ENCODE measurements at regions not wholly inside any gene's neighbourhood (a gene's known extent, or its start where the extent isn't known, plus 50 kb on each side); places are given as distances from the start of the nearest gene placed in this dataset.

GRCh38 chr2:194822097-194822496 is 834.9 kb upstream of the SLC39A10 start:
- Histone ChIP-seq H3K79me1 (ENCODE audit: low read depth, low read length) (no peaks in the 10 kb centered on the region), H3K9ac (replicated peaks in 1 of 4; ENCODE audit: extremely low read depth in 1 of 4, low read depth in 3 of 4, low read length in 3 of 4) (peak overlapping the region in 1 of 4 experiments; percentile 34; a peak in 1 of 7 replicates), H3K4me3 (ENCODE audit: extremely low read depth in 1 of 4, insufficient read depth in 2 of 4, low read depth in 3 of 4, low read length in 4 of 4) (no peak overlapping the region), H2AFZ (ENCODE audit: low read length) (0 out of 2 replicates have a peak overlapping the region, but pooled peaks have one; percentile 0), H3K18ac (ENCODE audit: extremely low read depth, low read length) (no peak overlapping the region), H3K56ac (replicated peaks; ENCODE audit: insufficient read length, low read depth, low read length) (no peak overlapping the region), H2BK120ac (replicated peaks; ENCODE audit: low read depth, low read length) (no peak overlapping the region), H4K91ac (replicated peaks; ENCODE audit: insufficient read length, low read length) (no peak overlapping the region), H3K36me3 (ENCODE audit: control insufficient read depth in 2 of 4, insufficient read depth in 4 of 4, low read length in 3 of 4) (no peaks in the 10 kb centered on the region), H3K14ac (ENCODE audit: insufficient read length) (no peak overlapping the region), H3K9me3 (ENCODE audit: insufficient read depth in 2 of 2, low read depth in 1 of 2, low read length in 1 of 2) (no peaks in the 10 kb centered on the region), H3K4me2 (ENCODE audit: insufficient read depth in 1 of 2, low read depth in 2 of 2, low read length in 2 of 2) (no peak overlapping the region), H3K23me2 (ENCODE audit: low read depth, low read length) (no peaks in the 10 kb centered on the region), H3K4me1 (replicated peaks in 1 of 4; ENCODE audit: control insufficient read depth in 3 of 4, insufficient read depth in 4 of 4, low read length in 3 of 4) (no peaks in the 10 kb centered on the region), H2BK15ac (ENCODE audit: low read length) (no peak overlapping the region), H3K4ac (replicated peaks; ENCODE audit: insufficient read length, low read depth, low read length) (no peak overlapping the region), H2BK20ac (ENCODE audit: low read length) (no peak overlapping the region), H3K27me3 (replicated peaks in 1 of 4; ENCODE audit: control insufficient read depth in 3 of 4, extremely low read depth in 1 of 4, insufficient read depth in 3 of 4, low read length in 3 of 4) (peaks cover 0 to 1% (median 0%) of the 10 kb centered on the region in 4 experiments; a peak in 1 of 7 replicates), H2AK5ac (ENCODE audit: low read depth, low read length) (no peak overlapping the region), H3K79me2 (ENCODE audit: control insufficient read depth in 1 of 2, insufficient read depth in 2 of 2, low read length in 2 of 2) (no peaks in the 10 kb centered on the region), H3K23ac (ENCODE audit: insufficient read length) (no peak overlapping the region), H2BK12ac (ENCODE audit: low read depth, low read length) (no peak overlapping the region), H4K8ac (ENCODE audit: extremely low read depth, insufficient read depth, low read length) (no peak overlapping the region), H4K20me1 (replicated peaks in 1 of 2; ENCODE audit: control insufficient read depth in 1 of 2, insufficient read depth in 2 of 2, low read length in 2 of 2) (no peaks in the 10 kb centered on the region), H4K5ac (ENCODE audit: insufficient read length, low read depth, low read length) (no peak overlapping the region), H3K27ac (ENCODE audit: low read depth, low read length) (no peak overlapping the region), H2BK5ac (ENCODE audit: low read depth, low read length) (no peak overlapping the region)
- POLR2A ChIA-PET (ENCODE audit: partially characterized antibody): no interaction called here
- 0% methylated on average over 1 of the region's 1 CpG; no CpG with 5 or more reads in 1 of the 2 experiments for WGBS, 2 experiments (ENCODE audit: extremely low coverage in 1 of 2, insufficient coverage in 1 of 2, insufficient read length in 1 of 2, insufficient replicate concordance in 2 of 2, low coverage in 1 of 2, low lambda C conversion rate in 2 of 2, missing lambda C conversion rate in 1 of 2)
- FAIRE-seq (no peak), DNase-seq (ENCODE audit: low read depth in 1 of 2, low spot score in 2 of 2) (no peak)
- CTCF ChIA-PET (ENCODE audit: partially characterized antibody): no interaction called here
- no peak for TF ChIP-seq SIRT6 (IDR thresholded peaks at IDR 0.05; ENCODE audit: low read length)
- no peak for TF ChIP-seq TBP (IDR thresholded peaks at IDR 0.05; ENCODE audit: low read depth, low read length)
- no peak for TF ChIP-seq EZH2 (IDR thresholded peaks at IDR 0.05; ENCODE audit: low read depth, low read length, severe bottlenecking)
- TF ChIP-seq SRF (IDR thresholded peaks at IDR 0.05; ENCODE audit: low read depth, low read length): no peak
- TF ChIP-seq CEBPB (IDR thresholded peaks at IDR 0.05; ENCODE audit: low read depth, low read length): no peak
- TF ChIP-seq CREB1 (IDR thresholded peaks at IDR 0.05): no peak
- no peak for TF ChIP-seq POU5F1 (IDR thresholded peaks at IDR 0.05; ENCODE audit: low read depth, low read length)
- TF ChIP-seq TAF1 (IDR thresholded peaks at IDR 0.05; ENCODE audit: low read depth, low read length): no peak
- TF ChIP-seq POLR2A (IDR thresholded peaks at IDR 0.05; ENCODE audit: control extremely low read depth in 1 of 2, low read depth in 2 of 2, low read length in 2 of 2): no peak
- TF ChIP-seq TAF7 (optimal IDR thresholded peaks at IDR 0.05; ENCODE audit: borderline replicate concordance, low read depth, low read length): no peak
- TF ChIP-seq CHD1 (IDR thresholded peaks at IDR 0.05; ENCODE audit: low read depth, low read length): no peak
- no peak for TF ChIP-seq PHF8 (conservative IDR thresholded peaks at IDR 0.05; ENCODE audit: low read depth, low read length)
- TF ChIP-seq POLR2AphosphoS5 (IDR thresholded peaks at IDR 0.05; ENCODE audit: low read depth, low read length): no peak
- no peak for TF ChIP-seq SP4 (IDR thresholded peaks at IDR 0.05; ENCODE audit: low read length)
- TF ChIP-seq CBX8 (IDR thresholded peaks at IDR 0.05; ENCODE audit: borderline replicate concordance, low read depth, low read length): no peak
- TF ChIP-seq SP2 (IDR thresholded peaks at IDR 0.05; ENCODE audit: low read length): no peak
- TF ChIP-seq SUZ12 (IDR thresholded peaks at IDR 0.05; ENCODE audit: low read length): no peak
